CD4-positive, alpha-beta T cell treated with Interleukin-10 for 1 hour (primary cell): ENCODE measurements at regions not wholly inside any gene's neighbourhood (a gene's known extent, or its start where the extent isn't known, plus 50 kb on each side); places are given as distances from the start of the nearest gene placed in this dataset.
"Not testable (repeated sequence)": the region's sequence is repeated elsewhere in the genome, so short reads cannot be mapped to it uniquely, and the experiment has no call there.

Experiments used
- DNase-seq: peaks from one replicate; pipeline ENCODE4 v3.0.0-alpha.2; 2020

DNA sequence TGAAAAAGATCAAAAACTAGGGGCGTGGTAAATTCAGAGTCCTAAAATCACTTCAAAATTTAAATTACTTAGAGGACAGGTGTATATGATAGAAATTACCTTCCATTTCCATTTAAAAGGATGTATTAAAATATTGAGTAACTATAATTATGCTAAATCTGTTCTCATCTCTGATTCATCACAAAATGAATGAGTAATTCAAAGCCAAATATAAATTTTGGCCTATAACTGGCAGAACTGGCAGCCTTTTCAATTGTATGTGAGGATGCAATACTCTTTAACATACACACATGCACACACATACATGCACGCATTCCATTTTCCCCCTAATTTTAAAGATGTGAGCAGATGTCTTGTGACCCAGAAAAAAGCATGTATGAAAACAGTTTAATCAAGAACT is 194.6 kb downstream of the EPM2A start:
- DNase-seq, result no peak

DNA sequence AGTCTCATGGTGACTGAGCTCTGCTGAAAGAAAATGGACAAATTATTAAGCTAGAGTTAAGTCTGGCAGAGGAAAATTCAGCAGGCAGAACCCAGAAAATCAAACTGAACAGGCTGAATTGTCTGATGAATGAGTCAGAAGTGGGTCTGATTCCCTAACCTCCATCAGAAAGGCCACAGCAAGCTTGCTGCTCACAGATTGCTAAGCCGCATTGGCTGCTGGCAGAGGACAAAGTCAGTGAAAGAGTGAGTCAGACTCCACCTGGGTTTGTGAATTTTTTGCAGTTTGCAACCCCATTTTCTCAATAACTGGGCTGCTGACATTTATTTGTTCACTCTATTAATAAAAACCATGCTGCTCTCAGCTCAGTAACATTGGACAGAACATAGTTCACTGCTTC is 191.3 kb downstream of the EPM2A start:
- no peak for DNase-seq

DNA sequence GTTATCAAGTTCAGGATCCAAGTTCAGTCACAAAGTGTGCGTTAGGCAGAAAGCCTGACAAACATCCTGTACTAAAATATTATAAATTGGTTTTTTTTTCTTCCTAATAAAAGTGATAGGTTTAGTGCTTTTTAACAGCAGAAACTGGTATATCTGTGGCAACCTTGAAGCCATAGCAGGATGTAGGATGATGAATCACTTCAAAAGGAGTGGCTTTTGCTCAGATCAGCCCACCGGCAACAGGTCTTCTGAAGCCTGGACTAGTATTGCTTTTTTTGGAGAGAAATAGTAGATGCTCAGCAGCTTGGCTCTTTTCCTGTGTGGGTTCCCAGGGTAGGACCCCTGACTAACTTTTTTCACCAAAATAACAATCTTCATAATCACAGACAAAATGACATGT is 190.8 kb downstream of the EPM2A start:
- DNase-seq, result no peak

DNA sequence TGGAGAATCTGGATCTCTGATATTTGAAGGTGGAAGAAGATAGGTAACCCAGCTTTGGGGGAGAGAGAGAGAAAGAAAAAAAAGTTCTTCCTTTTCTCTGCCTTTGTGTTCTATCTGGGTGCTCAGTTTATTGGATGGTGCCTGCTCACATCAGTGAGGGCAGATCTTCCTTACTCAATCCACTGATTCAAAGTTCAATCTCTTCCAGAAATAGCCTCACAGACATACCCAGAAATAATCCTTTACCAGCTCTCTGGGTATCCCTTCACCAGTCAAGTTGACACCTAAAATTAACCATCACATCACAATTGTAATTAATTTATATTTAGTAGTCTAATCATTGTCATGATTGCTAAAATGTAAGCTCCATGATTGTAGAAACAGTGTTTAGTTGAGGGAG is 189.1 kb downstream of the EPM2A start:
- DNase-seq, result no peak

DNA sequence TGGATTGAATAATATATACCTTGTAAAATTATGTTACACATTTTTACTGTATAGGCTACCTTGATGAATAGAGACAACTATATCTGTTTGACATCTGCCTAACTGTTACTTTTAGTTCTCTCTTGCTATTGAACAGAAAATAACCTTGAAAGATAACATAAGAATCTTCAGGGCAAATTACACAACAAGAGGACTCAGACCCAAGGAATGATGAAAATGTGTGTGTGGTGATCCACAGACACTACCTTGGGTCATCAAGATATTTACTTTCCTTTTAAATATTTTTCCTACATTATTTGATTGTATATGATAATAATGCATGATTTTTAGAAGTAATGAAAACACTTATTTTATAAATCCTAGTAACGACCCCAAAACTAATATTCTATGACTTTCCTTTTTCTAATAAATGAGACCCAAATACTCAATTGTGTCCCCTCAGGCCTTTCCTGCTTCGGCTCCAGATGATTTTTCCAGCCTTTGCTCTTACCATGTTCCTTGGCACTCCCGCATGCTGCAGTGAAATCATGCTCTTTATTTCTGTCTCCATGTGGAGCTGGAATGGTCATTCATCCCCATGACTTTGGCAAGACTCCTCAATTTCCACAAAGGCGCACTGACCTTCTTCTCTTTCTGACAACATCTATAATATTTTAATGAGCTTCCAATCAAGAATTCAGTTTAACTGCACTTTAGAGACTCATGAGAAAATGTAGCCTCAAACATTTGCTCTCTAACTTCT is 187.6 kb downstream of the EPM2A start:
- DNase-seq, result no peak

DNA sequence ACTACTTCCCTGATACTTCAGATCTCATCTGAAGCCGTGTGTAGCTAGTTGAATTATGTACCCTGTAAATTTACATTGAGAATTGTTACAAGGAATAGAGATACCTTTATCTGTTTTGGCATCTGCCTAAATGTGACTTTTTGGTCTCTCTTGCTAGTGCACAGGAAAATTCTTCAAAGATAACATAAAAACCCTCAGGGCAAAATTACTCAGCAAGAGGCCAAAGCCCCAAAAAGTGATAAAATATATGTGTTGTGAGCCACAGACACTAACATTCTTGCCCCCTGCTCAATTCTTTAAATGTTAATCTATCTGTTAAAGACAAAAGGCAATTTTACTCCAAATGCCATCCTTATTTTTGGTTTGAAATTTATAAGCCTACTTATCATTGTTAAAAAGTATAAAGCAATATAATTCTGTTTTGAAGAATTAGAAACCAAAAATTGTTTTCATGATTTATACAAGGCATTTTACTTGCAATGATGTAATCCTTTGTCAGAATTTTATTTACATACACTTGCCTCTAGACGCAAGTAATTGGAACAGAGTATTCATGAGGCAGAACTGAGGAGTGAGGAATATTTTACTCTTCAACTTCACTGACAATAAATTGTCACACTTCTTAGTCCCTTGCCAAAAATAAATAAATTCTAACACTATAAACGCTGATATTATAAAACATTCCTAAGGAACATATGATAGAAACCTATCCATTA is 186.2 kb downstream of the EPM2A start:
- no peak for DNase-seq

DNA sequence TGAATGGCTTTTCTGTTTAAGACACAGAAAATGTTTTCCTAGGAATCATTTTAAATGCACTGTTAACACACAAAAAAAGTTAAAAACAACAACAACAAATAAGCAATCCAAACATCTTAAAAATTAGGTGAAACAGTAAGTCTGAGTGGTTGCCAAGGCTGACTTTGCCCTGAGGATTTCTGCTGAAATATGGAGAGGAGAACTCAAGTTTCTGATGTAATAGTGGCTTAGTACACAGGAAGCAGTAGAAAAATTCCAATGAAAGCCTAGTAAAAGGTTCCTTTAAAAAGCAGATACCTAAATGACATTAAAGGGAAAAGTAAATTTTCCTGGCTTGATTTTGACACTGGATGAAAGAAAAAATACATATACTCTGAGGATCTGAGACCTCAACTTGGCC is 184.2 kb downstream of the EPM2A start:
- no peak for DNase-seq

DNA sequence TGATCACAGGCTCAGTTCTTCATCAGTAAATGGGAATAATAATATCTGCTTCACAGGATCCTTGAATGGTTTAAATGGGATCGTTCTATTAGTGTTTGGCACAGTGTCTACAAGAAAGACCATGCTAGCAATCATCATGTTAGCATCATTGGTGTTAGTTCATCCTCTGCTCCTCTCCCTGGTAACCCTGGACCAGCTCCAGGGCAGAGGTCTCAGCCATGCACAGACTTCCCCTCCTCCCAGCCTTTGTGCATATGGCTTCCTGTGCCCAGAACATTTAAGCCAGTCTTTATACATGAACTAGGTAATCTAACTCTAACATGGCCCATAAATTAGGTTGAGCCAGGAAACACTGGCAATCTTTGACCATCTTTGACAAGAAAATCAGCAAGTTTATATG is 180.2 kb downstream of the EPM2A start:
- DNase-seq, result no peak

DNA sequence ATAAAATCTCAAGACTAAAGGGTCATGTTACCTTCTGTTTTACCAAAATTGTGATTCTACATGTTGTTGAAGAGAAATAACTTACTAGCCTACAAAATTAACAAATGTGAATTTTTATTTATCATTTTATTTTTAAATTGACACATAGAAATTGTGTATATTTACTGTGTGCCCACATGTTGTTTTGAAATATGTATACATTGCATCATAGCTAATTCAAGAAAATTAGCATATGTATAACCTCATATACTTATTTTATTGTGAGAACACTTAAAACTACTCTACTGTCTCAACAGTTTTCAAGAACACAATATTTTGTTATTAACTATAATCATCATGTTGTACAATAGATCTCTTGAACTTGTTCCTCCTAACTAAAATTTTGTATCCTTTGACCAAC is 177.8 kb downstream of the EPM2A start:
- DNase-seq, result no peak

DNA sequence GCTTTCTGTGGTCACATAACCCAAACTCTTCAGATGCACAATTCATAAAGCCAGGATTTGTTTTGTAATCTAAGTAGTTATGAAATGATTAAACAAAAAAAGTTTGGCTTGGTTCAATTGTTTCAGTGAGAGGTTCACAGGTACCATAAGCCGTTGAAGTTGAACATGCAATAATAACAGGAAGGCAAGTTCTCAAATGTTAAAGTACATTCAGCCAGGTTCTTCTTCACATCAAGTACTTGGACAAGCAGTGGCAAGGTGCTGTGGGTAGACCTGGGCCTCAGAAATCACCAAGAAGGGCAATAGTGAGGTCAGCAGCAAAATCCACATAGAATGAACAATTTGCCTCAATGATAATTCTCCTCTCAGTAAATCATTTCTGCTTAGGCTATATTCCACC is 175.5 kb downstream of the EPM2A start:
- DNase-seq, result no peak

DNA sequence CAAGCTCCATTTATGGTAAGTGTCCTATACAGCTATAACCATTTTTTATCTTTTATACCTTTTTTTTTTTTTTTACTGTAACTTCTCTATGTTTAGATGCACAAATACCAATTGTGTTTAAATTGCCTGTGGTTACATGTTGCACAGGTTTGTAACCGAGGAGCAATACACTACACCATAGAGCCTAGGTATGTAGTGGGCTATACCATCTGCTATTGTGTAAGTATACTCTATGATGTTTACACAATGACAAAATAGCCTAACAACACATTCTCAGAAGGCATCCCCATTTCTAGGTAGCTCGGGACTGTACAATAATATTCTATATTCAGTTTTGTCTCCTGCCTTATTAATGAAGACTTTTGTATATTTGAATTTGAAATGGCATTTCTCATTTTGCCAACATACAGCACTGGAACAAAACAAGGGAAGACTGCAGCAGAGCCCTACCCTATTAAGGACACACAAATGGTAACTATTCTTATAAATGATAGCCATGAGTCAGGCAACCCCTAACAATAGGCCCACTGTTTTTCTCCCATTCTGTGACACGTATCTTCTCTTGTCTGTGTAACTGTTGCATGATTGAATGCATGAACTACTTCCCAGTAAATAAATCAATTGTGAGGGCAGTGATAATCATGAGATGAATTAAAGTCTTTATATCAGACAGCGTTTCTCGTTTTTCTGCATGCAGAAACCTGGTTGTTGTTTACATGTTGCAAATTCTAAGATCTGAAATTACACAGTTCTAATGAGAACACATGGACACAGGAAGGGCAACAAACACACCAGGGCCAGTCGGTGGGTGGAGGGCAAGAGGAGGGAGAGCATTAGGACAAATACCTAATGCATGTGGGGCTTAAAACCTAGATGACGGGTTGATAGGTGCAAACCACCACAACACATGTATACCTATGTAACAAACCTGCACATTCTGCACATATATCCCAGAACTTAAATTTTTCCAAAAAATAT is 173.9 kb downstream of the EPM2A start:
- DNase-seq, result no peak

DNA sequence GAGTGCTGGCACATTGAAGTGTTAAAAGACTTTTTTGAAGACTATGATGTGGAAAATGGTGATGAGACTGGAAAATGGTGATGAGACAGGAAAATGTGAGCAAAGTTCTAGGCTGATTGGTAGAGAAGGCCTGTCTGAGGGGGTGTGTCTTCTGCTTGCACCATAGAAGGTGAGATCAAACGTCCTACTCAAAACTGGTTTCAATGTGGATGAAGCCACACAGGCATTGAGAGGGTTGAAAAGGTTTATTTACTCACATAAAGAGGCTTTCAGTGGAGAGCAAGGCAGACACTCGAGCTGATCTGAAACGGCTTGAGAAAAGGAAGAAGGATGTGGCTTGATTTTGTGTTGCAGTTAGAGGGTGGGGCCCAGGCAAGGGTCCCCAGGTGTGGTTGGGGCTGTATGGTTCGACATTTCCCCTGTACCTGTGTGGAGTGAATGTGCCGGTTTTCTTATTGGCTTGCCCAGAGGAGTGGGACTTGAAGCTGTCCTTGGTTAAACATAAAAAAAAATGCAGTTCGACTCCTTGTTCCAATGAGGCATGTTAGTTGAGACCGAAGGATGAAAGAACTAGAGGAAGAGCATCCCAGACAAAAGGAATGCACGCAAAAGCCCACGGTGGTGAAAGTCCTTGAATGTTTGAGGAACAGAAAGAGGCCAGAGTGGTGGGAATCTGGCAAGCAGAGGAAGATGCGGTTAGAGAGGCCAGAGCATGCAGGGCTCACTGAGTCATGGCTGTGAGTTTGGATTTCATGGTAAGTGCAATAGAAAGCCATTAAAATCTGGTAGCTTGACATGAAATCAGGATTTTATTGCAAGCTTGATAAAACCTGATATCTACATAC is 172.3 kb downstream of the EPM2A start:
- no peak for DNase-seq

DNA sequence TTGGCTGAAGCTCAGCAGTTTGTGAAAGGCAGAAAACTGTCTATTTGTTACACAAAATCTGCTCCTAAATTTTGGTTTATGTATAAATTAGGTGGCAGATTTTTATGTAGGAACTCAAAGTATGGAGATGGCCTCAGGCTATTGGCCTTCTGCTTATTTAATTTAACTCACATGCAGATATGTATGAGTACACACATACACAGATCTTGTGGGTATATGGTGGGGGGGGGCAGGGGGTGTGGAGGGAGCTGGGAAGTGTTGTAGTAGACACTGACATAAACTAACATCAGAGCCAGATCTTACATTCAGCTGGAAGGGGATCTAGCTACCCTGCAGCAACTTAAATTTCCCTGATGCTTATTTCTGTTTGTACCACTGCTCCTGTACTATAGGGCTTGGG is 170.8 kb downstream of the EPM2A start:
- DNase-seq, result no peak

DNA sequence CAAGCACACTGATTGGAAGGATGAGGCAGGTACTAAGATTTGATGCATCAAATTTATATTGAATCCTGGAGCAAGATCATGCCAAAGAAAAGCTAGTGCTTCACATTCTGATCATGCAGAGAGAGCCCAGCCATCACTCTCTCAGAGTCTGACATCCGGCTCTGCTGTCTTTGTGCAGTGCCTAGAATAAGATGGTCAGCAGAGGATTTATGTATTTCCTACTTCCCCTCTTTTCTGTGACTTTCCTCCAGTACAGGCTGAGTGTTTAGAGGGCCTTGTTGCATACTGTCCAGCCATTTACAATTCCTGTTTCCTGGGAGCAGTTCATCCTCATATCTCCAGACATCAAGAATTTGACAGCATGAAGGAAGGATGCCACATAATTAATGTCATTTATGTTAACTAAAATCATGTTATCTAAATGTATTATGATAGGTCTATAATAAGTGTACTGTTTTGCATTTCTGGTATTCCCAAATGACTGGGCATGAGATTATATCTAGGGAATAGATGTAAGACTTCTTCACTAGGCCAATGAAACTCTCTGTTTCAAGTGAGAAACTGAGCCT is 167.6 kb downstream of the EPM2A start:
- no peak for DNase-seq

DNA sequence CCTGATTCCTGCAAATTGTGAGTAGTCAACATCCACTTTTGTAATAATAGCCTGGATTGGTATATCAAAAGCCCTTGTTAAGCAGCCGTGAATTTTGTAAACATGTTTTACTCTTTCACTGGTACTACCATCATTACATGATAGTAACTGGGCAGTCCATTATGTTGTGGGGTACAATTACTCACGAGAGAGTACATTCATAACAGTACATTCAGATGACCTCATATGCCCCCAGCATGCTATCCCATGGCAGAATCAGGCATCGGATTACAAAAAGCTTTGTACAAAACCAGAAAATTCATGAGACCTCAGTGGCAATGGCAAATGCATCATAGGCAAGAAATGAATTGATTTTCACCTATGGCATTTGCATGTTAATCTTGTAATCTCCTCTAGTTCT is 166.2 kb downstream of the EPM2A start:
- DNase-seq, result no peak

DNA sequence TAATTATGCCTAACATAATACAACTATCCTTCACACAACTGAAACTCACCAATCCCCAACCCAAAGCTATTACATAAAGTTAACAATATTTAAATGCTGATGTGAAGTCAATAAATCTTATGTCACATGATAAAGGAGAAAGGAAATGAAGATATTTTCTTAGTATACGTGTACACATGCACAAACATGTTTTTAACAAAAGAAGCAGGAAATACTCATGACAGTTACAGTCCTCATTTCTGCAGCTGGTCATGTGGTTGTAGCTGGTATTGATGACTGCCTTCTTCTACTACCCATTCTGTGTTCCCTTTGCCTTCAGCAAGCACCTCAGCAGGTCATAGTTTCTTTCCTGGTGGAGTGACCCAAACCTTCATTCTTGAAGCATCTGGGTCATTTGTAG is 165.0 kb downstream of the EPM2A start:
- DNase-seq, result not testable (repeated sequence)

DNA sequence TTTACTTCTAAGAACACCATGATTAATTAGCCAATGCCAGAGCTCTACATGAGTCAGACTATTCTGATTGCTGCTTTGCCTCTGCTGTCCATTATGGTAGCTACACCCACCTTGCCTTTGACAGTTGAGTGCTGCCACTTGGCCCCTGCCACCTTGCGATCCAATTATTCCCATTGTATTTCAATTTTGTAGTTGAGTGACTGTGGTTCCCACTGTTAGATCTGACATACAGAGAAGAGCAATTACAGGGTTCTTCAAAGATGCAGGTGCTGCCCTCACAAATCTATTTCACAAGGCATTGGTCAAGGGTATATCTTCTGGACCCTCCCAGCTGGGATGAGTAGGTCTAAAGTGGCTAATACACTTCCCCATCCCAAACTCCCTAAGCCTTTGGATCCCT is 161.1 kb downstream of the EPM2A start:
- DNase-seq, result not testable (repeated sequence)
